Pulmonary artery endothelial cell (primary cell): ENCODE measurements at regions not wholly inside any gene's neighbourhood (a gene's known extent, or its start where the extent isn't known, plus 50 kb on each side); places are given as distances from the start of the nearest gene placed in this dataset.

Experiments used
- DNase-seq: peaks from one replicate; pipeline ENCODE4 v3.0.0-alpha.2; 2011; ENCODE audit warnings: low read depth, low spot score

DNA sequence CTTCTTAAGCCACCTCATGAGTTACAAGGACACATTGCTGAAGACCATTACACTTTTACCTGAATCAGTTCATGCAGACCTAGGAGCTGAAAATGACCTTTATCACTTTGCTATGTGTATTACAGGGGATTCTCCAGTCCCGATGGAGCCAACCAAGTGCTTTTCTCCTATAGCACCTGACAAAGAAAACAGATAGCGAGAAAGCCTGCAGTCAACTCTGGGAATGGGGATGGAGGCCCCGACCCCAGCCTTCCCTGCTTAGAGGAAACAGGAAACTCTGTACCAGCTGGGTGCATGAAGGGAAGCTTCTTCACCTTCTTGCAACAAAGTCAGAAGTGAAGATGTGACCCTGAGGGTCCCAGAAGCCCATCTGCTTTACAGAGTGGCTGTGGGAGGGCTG is 168.3 kb upstream of the SEMA6D start:
- no peak for DNase-seq

DNA sequence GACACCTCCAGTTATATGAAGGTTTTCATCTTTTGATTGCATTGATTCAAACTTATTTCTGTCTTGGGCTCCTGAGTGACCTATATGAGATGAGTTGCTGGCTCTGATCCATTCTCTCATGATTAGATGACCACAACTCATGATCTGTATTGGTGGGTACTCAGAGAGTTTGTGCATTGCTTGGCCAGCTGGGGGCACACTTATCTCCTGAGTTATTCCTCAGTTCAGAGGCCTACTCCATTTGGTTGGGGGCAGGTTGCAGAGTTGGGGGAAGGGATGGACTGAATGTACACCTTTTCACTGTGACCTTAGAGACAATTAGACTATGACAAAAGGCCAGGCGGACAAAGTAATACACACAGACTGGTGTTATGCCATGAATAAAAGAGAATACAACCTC is 166.2 kb upstream of the SEMA6D start:
- no peak for DNase-seq

DNA sequence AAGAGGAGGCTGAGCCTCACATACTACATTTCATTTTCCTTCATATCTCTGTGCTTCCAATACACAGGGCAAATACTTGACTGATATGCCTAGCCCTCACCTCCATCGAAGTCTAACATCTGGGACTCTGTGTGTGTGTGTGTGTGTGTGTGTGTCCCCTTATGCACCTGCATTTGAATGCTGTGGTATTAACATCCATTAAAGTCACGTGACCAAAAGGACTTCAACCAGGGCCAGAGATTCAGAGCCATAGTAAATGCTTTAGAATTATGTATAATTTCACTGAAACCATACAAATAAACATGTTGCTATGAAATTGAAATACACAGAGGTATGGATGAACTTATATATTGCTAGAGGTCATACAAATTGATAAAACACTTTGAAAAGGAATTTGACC is 165.8 kb upstream of the SEMA6D start:
- no peak for DNase-seq

DNA sequence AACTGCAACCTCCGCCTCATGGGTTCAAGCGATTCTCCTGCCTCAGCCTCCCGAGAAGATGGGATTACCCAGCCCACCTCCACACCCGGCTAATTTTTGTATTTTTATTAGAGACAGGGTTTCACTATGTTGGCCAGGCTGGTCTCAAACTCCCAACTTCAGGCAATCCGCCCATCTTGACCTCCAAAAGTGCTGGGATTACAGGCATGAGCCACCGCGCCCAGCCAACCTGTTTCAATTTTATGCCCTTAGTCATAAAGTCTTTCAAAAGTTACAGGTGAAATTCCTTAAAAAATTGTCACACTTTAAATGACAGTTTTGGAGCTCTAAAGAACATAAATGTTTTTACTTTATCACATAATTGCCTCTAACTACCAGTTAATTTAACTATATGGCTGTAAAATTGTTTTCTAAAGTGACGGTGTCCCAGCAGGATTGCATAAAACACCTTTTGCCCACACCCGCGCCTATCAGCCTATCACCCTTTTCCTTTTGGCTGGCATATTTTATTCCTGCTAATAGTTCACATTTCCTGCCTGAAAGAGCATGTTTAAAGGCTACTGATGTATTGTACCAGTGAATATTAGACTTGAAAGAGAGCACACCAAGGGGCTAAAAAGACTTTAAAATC is 164.2 kb upstream of the SEMA6D start:
- DNase-seq = no peak

DNA sequence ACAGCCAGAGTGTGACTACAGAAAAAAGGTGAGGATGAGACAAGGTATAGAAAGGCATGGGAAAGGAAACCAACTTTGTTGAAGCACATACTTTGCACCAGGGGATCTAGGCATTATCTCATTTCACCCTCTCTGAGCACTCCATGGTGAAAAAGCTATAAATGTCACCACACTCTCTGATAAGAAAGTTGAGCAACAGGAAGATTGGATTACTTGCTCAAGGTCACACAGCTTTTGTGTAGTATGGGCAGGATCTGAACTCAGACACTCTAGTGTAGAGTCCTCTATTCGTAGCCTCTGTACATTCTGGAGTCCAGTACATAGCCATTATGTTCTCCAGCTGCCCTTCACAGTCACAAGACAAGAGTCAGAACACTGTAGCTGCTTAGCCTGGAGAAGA is 163.4 kb upstream of the SEMA6D start:
- DNase-seq = no peak

DNA sequence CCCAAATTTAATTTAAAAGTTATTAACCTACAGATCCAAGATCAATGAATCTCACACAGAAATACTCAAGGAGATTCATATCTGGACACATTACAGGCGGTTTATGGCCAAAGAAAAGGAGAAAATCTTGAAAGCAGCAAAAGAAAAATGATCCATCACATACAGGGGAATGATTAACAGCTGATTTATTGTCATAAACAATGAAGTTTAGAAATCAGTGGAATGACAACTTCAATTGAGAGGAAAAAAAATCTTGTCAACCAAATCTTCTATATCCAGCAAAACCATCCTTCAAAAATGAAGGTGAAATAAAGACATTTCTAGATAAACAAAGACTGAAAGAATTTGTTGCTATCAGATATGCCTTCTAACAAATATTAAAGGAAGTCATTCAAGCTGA is 156.2 kb upstream of the SEMA6D start:
- DNase-seq = no peak

DNA sequence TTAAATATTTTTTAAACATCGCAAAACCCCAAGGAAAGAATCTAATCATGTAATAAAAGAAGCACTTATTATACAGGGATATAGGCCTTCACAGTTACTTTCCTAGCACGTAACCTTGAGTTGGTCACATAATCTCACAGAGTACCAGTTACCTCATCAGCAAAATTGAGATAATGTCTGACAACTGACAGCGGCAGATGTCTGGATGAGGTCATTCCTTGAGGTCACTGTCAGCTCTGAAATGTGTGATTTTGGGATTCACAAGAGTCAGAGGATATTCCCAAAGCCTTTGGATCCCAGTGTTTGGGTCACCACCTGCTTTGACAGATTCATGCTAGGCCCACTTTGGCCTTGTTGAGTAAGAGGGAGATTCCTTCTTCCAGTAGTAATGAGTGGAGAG is 151.4 kb upstream of the SEMA6D start:
- no peak for DNase-seq

DNA sequence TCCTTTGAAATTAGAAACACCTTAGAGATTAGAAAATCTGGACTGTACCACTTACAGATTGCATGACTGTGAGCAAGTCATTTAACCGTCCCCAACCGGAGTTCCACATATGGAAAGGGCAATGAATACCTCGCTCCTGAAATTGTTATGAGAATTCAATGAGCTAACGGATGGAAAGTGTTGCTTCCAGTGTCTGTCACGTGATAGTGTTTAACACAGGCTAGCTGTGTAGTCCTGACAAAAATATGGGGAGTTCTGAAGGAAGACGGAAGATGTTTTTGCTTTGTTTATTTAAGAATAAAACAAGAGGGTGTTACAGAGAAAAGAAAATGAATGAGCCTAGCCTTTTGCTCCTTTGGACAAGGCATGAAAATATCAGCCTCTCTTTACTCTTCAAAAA is 150.7 kb upstream of the SEMA6D start:
- no peak for DNase-seq

DNA sequence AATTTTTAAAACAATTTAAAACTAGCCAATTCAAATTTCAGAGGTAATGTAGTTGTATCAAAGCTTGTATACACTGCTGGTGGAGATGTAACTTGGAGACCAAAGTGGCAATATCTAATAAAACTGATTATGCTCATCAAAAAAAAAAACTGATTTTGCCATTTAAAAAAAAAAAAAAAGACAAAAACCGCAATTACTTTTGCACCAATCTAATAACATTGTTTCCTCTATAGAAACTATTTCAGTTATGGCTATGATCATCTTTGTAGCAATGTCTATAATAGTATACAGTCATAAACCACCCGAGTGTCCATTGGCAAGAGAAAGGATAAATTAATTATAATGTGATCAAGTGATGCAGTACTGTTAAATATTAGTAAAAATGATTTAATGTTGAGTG is 149.3 kb upstream of the SEMA6D start:
- DNase-seq = no peak

DNA sequence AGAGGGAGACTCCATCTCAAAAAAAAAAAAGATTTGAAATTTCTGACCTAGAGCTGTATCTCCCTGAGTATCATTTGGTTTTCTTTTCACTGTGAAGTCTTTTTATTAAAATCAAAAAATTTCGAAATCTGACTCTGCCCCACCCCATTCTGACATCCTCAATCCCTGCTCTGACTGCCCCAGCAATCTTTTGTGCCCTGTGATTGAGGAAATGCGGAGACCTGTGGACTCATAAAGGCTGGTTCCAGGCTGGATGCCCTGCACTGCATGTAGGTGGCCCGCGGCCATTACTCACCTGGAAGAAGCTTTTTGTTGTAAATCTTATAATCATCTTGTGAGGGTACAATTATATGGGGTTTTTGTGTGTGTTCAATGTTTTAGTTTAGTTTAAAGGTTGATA is 147.3 kb upstream of the SEMA6D start:
- no peak for DNase-seq

DNA sequence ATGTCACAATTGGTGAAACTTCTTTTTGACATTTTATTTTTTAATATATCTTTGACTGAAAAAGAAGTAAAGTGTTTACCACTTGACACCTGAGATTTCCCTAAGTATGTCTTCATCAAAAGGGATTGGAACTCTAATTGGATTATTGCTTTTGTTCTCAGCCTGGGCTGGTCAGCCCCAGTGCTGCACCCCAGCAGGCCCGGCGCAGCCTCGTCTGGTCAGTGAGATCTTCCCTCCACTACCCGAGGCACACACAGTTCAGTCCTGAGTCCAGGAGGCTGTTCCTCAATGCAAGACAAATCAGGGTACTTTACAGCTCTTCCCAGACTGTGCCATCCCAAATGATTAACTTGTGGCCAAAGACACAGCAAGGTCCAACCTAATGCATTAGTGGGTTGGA is 146.9 kb upstream of the SEMA6D start:
- DNase-seq = no peak

DNA sequence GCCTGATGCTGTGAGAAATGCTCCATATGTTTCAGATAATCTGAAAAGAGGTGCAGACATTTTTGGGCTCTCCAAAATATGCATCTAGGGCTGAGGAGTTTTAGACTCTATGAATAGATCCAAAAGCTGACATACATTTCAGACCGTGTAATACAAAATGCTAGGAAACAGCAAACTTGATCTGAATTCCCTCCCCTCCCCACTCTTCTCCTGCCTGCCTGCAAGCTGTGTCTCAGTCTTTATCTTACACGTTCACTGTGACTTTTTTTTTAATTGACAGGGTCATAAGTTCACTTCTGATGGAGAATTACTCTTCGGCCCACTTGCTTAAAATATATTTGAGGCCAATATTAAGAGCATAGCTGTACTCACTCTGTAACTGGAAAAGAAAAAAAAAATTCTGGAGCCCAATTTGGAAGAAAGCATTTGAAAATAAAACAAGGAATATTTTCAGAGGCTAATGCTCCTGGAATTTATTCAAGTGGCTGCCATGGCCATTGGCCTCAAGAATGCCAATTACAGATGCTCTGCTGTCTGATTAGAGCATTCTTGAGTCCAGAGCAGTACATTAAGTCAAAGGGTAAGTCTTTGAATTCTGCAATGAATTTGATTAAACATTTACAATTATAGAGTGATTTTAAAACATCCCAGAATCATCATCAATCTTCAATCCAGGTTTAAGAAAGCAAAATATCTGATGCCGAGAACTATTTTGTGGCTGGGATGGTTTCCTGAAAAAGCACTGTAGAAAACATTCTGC is 146.2 kb upstream of the SEMA6D start:
- DNase-seq = no peak

DNA sequence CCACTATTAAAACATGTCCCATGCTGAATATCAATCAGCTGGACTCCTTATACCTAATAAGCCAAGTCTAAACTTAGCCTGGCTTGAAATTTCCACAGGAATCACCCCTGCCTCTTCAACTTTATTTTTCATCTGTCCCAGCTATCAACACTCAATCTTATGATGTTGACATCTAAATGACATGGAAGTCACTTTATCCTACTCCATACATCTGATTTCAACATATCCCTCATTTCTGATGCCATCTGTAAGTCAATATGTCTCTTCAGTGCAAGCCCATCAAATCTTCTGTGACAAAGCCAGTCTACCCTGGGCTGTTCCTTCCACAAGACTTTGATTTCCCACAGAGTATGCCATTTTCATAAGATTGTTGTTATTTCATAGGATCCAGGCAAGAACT is 143.6 kb upstream of the SEMA6D start:
- DNase-seq = no peak

DNA sequence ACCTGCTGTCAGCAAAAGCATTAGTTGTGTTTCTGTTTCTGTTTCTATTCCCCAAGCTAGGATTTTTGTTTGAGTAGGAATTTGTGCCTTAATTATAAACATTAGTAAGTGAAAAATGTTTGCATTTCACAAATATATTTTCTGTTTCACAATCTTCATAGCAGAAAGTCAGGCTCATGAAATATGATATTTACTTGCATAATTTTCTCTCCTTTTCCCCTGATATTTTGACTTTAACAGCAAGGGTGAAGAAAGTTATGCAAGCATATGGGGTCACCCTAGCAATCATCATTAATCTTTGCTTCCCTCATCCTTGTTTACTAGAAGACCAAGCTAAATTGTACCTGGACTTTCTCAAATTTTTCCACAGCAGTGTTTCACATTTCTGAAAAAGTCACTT is 140.3 kb upstream of the SEMA6D start:
- no peak for DNase-seq

DNA sequence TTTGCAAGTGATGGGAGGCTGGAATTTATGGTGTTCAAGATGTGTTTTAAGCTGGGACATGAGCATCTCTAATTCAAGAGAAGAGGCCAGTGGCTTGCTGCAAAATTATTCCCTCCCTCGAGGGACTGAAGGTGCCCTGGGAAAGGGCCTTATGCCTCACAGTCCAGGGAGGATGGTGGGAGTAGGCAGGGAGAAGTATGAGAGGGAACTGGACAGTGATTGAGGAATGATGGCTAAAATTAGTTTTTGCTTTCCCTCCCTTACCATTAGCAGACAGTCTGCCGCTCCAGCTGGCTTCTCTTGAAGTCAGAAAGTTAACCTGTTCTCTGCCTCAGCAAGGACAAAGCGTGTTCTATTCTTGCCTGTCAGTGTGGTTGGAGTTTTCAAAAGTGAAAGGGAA is 139.8 kb upstream of the SEMA6D start:
- no peak for DNase-seq

DNA sequence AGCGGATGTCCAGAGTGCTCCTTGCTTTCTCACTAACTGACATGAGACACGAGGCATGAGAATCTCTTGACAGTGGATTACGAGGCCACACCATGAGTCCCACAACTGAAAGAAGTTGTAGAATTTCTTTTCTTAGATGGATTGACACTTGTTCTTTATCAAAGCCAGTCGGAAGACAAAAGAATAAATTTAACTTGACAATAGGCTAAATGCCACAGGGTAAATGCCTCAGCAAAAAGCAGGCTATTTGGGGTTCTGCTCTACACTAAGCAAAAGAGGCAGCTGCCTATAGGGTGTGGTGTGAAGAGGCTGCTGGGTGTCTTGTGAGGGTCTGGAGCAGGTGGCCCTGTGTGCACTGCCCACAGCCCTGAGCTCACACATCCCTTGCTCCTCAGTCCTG is 135.1 kb upstream of the SEMA6D start:
- DNase-seq = no peak

DNA sequence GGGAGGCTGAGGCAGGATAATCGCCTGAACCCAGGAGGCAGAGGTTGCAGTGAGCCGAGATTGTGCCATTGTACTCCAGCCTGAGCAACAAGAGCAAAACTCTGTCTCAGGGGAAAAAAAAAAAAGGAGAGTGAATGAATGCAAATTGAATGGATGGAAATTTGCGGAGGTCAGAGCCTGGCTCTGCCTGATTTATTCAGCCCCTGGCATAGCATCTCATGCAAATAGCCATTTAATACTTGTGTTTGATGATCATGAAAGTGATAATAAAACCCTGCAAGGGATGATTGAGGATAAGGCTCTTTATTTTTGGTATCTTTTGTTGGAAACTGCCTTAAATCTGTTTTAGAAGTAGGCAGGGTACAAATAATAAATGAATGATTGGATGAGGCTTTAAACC is 133.0 kb upstream of the SEMA6D start:
- no peak for DNase-seq

DNA sequence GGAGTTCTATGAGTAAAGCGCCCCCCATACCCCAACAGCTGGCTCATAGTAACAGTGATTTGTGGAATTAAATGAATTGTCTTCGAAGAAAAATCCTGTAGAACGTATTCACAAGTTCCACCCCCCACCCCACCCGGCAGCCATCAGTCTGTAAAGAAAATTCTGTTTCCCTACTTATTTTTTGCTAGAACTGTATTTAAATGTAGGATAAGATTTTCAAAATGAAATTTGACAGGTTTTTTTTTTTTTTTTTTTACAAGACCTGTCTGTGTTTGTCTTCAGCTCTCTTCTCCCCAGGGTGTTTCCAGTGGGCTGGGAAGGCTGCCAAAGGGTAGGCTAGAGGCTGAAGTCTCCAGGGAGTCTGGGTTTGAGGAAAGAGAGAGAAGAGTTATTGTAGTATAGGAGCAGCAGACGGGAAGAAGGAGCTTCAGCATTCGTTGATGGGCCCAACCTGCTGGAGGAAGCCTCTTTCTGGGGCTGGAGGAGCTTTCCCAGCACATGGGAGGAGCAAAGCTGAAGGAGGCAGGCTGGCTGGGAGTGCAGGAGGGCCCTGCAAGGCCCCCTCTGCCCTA is 130.6 kb upstream of the SEMA6D start:
- DNase-seq = no peak

DNA sequence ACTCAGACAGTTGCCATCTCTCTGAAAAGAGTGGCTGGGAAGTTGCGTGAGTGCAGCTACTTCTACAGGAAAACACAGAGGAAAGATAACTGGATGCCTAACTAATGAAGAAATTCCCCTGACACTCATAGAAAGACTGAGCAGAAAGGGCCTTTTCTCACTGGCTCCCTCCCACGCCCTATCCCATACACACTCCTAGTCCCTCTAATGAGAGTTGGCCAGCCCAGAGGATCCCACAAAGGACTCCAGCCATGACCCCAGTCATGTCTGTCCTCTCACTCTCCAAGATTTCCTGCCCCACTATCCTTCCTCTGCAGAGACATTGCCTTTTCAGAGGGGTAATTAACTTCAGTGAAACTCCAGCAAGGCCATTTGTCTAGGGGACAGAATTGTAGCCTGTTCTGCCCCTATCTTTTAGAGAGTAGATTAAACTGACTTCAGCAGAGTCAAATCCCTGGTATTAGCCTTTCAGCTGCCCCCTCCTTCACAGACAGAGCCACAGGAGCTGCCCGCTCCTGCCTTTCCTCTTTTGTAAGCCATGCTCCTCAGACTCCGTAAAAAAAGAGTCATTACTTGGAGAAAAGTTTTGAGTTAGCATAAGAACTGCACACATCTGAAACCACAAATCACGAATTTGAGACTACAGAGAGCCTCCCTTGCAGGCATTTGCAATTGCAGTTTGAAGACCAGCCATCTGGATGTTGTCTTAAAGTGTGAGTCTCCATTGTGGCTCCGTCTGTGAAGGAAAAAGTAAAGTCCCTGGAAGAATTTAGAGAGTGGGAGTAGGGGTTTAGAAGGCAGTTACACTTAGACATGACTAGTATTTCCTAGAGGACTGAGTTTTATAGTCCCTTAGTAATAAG is 129.1 kb upstream of the SEMA6D start:
- DNase-seq = no peak

DNA sequence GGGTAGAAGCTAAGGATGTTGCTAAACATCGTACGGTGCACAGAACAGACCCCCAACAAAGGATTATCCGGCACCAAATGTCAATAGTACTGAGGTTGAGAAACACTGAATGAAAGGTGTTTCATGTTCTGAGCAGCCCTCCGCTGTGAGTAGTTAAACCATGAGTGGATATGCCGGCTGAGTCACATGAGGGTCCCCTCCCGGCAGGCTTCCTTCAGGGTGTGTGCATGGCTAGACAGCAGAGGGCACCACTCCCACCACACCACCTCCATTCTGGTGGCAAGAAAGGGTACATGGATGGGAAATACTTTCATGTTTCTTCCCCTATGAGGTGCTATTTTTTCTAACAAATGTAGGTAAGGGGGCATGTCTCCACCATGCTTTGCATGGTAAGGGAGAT is 128.3 kb upstream of the SEMA6D start:
- DNase-seq = no peak

DNA sequence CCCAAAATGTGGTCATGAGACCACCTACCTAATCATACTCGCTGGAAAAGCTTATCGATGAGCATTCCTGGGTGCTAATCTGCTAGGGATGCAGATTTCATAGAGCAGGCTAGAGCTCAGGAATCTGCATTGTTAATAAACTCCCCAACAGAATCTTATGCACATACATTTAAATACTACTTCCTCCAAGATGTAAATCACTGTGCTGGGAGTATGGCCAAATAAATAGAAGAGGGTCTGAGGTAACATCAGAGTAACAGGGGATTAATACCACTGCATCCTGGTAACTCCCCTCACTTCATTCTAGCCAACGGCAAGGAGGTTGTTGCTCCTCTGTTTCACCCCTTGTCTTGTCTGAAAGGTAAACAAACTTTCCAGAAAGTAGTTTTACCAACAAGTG is 118.3 kb upstream of the SEMA6D start:
- DNase-seq = no peak

DNA sequence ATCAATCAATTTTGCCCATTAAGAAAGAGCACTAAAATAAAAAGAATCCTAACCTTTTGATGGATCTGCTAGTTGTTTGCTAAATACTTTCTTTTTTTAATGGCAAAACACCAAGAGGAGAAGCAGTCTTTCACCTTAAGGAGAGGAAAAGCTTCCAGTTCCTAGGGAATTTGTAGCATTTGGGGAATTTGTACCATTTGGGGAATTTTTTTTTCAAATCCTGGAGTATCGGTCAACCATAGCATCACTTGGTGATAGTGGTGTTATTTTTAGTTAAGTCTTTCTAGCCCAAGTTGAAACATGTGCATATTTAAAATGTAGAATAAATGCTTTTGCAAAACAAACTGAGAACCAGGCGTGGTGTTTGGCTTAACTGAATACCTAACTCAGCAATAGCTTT is 117.5 kb upstream of the SEMA6D start:
- no peak for DNase-seq
